GM19455 (cell line): ENCODE measurements at regions not wholly inside any gene's neighbourhood (a gene's known extent, or its start where the extent isn't known, plus 50 kb on each side); places are given as distances from the start of the nearest gene placed in this dataset.

ENCODE experiments used
- ATAC-seq: cut with Tn5 transposase; IDR thresholded peaks from one replicate; pipeline ENCODE4 v1.9.1; 2021; ENCODE audit not compliant: unreplicated experiment

DNA sequence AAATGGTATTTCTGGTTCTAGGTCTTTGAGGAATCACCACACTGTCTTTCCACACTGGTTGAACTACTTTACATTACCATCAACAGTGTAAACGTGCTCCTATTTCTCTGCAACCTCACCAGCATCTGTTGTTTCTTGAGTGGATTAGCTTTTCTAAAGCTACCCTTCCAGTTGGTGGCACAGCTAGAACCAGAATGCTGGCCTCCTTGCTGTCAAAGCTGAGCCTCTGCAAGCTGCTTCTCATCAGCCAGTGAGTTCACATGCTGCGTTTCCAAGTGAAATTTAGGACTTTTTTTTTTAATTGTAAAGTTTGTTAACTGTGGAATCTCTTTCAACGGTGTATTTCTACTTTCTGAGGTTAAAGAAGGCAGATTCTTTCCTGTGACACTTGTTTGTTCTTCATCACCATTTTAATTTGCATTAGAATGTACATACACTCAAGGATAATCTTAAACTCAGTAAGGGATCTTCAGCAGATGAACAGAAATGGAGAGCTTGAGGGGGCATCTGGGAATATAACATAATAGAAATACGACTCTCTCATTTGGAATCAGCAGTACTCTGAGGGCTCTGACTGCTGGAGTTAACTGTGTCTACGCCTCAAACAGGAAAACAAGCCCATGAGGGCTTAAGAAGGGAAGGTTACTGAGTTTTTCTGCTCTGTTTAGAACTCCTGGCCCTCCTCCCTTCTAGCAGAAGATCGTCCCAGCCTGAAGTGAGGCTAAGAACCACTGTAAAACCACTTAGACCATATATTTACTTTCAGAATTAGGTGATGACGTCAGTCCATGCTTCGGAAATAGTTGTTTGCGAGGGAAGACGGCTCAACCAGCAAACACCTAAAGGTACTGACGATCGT, 148.4 kb upstream of the FAM20A start:
- ATAC-seq = no peak

GRCh38 chr17:68748381-68748780, 147.2 kb upstream of the FAM20A start:
- ATAC-seq = no peak

DNA sequence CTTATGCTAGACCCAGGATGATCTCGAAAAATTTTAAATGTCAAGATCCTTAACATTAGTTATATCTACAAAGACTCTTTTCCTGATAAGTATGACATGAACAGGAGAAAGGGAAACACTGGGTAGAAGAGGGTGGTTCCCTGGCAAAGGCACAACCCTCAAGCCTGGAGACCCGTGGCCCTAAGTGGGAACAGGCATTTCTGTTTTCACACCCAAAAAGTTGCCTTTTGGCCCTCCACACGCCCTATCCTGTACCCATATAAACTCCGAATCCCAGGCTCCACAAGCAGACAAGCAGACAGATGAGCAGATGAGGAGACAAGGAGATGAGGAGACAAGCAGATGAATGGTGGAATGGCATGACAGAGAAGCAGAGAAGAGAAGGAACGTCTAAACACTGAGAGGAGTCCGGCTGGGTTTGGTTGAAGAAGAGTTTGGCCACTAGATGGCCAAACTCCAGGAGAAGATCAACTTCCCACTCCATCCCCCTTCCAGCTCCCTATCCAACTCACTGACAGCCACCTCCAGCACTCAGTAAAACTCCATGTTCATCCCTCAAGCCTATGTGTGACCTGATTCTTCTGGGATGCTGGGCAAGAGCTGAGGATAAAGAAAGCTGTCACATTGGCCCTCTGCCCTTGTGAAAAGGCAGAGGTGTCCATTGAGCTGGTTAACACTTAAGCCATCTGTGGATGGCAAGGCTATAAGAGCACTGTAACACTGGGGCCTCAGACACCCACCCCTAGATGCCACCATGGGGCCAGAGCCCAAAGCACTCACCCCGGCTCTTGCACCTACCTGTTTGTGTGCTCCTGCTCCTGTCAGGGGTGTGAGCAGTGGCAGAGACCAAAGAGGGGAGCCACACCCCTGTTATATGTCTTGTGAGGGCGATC, 139.6 kb upstream of the FAM20A start:
- ATAC-seq = no peak

DNA sequence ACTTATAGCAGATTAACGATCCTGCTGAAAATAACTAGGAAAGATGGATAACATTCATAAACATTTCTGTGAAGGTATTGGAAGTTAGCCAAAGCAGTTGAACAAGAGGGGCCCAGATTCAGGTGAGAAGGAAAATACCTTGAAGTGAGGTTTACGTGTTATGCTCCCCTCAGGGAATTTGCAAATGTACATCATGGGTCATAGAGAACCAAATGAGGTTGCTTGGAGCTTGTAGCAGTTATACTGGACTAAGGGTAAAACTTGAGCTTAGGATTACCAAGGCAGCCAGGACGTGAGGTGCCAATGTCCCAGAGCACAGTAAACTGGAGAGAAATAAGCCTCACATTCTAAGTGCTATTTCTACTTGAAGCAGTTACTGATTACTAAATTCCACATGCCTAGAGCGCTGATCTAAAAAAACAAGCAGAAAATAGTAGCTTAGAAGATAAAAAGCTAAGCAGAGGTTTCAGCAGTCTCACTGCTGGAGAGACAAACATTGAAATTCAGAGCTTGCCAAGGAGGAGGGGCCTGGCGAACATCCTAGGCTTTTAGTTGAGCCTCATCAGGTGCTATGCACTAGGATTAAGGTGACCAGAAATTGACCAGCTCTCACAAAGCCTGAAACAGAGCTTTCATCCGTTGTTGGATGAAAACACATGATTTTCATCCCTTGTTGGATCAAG, 136.7 kb upstream of the FAM20A start:
- no peak for ATAC-seq

GRCh38 chr17:68734931-68735330, 133.8 kb upstream of the FAM20A start:
- no peak for ATAC-seq

DNA sequence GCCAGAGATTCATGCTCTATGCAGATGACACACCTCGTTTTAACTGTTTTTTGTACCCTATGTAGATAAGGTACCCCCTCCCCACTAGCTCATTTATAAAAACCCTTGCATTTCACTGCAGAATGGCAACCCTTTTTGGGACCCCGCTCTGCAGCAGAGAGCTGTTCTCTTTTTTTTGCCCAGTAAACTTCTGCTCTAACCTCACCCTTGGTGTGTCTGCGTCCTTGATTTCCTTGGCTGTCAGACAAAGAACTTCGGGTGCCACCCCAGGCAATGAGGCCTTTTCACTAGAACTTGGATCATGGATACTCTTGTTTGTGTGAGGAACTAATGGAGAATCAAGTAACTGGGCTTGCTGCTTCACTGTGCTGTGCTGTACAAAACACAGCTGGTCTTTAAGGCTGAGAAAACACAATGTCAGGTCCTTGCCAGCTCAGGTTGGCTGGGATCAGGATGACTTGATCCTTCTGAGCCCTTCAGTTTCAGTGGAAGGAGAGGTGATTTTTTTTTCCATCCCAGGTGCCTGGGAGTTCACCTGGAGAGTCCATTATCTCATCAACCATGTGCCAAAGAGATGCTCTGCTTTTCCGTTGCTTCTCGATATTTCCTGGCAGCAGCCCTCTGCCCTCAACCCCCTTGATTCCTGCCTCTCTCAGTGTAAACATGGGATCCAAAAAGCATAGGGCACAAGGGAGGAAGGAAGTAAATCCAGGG, 133.2 kb upstream of the FAM20A start:
- no peak for ATAC-seq

DNA sequence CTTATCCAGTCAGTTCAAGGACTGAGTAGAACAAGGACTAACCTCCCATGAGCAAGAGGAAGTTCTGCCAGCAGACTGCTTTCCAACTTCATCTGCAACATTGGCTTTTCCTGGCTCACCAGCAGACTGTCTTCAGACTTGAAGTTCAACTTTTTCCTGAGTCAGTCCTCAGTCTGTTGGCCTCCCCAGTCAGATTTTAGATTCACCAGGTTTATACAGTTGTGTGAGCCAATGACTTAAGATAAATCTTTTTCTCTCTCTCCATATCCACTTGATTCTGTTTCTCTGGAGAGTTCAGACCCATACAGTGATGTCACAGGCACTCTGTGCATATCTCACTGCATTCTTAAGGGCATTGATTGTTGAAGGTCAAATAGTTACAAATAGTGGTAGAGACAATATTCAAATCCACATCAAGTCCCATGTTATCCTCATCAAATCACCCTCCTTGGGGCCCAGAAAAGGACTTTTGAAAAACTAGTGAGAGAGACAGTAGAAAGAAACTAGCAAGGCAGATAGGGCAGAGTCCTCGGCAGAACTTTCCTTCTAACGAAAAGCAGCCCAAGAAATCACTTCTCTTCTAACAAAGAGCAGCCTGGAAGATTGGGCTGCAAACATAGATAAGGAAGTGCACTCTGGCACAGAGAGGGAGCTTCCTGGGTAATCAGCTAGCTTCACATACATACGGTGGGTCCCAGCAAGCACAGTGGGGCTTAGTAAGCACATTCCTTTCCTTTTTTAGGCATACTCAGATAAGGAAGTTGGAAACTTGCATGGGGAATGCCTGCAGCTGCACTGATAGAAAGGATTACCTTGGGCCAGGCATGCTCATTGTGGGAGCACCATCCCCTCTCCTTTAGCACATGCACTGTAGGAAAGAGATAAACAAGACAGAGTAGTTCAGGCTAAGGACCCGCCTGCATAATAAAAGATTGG, 132.3 kb upstream of the FAM20A start:
- ATAC-seq = no peak

DNA sequence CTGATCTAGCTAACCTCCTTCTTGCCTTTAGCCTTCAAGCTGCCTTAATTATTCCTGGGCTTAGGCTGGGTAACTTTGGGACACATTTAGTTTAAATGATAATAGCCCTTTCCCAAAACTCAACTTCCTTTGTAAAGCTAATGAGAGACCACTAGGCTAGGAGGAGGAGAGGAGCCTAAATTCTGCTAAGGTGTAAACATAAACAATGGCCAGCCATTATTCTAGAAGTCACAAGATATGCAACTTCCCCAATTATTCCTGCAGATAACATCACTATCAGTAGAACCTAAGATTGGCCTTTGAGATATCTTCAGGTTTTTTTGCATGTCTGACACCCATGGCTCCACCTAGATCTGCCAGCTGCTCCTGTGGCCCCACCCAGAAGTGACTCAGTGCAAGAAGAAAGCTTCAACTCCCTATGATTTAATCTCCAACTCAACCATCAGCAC, 131.2 kb upstream of the FAM20A start:
- no peak for ATAC-seq

GRCh38 chr17:68731465-68731864, 130.3 kb upstream of the FAM20A start:
- ATAC-seq = no peak

- ATAC-seq = no peak
Measured at GRCh38 chr17:68719431-68719830, 118.3 kb upstream of the FAM20A start.

DNA sequence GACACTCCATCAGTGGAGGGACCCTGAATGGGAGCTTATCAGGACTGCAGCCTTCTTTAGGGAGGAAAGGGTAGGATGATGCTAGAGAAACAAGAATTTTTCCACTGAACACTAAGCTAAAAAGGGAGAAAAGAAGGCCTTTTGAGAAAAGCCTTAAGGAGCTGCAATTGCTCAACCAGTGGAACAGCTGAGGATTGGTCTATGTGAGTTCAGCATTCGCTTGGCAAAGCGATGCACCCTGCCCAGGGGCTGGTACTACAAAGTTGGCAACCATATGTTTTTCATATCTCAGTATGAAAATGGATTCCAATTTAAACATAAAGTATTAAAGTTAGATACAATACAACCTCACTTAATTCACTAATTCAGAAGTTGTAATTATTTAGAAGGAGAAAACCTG, 117.8 kb upstream of the FAM20A start:
- no peak for ATAC-seq

DNA sequence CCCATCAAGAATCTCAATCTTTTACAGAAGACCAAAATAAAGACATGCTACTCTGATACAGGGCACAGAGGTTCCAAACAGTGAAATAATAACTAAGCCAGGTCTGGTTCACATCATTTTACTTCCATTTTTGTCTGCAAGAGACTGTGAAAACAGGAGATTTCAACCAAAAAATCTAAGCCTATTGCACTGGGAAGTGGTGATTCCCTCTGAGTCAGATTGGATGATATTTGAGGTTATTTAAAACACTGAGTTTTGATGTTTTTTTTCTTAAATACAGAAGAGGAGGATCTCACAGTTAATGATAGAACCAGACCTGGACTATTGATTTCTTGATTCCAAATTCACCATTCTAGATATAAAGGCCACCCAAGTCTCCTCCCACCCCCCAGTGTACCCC, 117.3 kb upstream of the FAM20A start:
- ATAC-seq = no peak

DNA sequence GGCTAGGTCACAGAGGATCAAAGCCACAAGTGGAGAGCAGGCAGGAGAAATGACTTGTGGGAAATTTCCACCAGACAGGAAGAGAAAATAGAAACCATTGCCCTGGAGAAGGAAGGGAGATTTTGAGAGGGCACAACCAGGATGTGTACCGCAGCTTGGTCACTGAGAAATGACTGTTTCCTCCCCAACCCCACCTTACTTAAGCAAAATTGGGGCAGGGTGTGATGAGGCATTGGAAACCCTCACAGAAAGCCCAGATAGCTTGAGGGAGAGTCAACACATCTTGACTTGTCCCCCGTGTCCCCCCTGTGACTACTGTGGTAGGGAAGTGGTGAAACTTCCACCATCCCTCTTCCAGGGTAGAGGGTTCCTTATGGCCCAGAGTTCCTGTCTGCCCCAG, 113.5 kb upstream of the FAM20A start:
- ATAC-seq = no peak

- ATAC-seq = no peak
Measured at GRCh38 chr17:68711858-68712257, 110.7 kb upstream of the FAM20A start.

- no peak for ATAC-seq
Measured at GRCh38 chr17:68710976-68711375, 109.8 kb upstream of the FAM20A start.

GRCh38 chr17:68710035-68710780, 109.0 kb upstream of the FAM20A start:
- ATAC-seq = no peak

GRCh38 chr17:68709461-68709860, 108.3 kb upstream of the FAM20A start:
- ATAC-seq = no peak

DNA sequence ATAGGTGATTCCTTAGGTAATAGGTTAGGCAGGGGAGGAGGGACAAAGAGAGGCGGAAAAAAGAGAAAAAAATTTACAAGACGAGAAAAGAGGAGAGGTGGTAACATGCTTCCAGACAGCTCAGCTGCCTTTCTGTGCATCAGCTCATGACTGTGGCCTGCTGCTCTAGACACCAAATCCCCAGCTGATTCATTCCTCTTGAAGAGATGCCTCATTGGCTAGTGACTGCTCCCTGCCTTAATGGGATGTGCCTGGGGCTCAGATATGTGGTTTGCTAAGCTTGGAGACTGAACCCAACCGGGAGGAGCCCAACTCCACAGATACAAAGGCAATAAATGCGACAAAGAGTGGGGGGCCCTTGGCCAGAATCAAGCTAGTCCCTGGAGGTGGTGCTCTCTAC, 105.9 kb upstream of the FAM20A start:
- ATAC-seq = no peak

- ATAC-seq = no peak
Measured at GRCh38 chr17:68706356-68706920, 105.3 kb upstream of the FAM20A start.
